ENCODE measurements at regions not wholly inside any gene's neighbourhood (a gene's known extent, or its start where the extent isn't known, plus 50 kb on each side); places are given as distances from the start of the nearest gene placed in this dataset.

DNA sequence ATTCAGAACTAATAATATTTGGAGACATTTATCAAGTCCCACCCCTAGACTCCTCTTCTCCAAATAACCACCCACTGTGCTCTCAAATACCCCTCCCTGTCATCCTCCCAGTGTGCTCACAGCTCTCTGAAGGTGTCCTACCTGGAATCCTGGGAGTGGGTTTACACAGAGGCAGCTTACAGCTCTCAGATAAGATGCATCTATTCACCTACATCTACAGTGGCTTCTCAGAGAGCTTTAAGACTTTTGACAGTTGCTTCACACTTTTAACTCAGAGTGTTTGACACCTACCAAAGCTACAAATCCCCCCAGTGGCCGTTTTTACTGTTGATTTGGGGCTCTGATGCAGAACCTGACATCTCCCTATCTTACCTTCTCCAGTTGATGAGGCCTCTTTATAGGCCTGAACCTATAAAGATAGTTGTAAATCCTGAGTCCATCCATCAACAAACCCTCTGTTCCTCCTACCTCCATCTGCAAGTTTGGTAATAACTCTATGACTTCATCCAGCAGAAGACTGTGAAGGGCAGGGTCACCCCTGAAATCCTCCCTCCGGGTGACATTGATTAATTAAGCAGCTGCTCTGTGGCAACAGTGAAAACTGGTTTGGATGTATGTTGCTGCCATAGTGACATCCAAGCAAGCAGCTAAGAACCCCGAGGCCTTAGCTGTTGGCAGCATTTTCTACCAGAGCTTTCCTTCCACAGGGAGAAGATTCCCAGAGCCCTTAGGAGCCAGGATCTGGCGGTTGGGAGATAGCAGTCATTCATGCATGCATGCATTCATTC, 226.1 kb upstream of the RREB1 start:
- no peak overlapping the region for H3K4me3 ChIP-seq (ENCODE audit: low read depth, low read length)
- TF ChIP-seq, protein P1, sequence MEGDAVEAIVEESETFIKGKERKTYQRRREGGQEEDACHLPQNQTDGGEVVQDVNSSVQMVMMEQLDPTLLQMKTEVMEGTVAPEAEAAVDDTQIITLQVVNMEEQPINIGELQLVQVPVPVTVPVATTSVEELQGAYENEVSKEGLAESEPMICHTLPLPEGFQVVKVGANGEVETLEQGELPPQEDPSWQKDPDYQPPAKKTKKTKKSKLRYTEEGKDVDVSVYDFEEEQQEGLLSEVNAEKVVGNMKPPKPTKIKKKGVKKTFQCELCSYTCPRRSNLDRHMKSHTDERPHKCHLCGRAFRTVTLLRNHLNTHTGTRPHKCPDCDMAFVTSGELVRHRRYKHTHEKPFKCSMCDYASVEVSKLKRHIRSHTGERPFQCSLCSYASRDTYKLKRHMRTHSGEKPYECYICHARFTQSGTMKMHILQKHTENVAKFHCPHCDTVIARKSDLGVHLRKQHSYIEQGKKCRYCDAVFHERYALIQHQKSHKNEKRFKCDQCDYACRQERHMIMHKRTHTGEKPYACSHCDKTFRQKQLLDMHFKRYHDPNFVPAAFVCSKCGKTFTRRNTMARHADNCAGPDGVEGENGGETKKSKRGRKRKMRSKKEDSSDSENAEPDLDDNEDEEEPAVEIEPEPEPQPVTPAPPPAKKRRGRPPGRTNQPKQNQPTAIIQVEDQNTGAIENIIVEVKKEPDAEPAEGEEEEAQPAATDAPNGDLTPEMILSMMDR (IDR thresholded peaks at IDR 0.05; ENCODE audit: low read depth, low read length), result no peak

DNA sequence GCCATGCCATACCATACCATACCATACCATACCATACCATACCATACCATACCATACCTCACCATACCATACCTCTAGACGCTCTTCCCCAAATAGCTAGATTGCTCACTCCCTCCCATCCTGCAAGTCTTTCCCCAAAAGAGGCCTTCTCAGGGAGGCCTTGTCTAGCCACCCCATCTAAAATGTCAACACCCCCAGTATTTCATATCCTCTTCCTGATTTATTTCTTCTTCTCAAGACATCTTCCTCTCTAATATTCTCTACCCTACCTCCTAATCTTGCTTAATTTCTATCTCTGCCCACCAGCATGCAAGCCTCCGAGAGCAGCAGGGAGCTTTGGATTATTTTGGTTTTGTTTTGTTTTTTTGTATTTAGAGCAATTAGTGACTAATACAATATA, 225.2 kb upstream of the RREB1 start:
- H3K4me3 ChIP-seq (ENCODE audit: low read depth, low read length), result no peak overlapping the region
- TF ChIP-seq, protein P1 (IDR thresholded peaks at IDR 0.05; ENCODE audit: low read depth, low read length), result no peak

DNA sequence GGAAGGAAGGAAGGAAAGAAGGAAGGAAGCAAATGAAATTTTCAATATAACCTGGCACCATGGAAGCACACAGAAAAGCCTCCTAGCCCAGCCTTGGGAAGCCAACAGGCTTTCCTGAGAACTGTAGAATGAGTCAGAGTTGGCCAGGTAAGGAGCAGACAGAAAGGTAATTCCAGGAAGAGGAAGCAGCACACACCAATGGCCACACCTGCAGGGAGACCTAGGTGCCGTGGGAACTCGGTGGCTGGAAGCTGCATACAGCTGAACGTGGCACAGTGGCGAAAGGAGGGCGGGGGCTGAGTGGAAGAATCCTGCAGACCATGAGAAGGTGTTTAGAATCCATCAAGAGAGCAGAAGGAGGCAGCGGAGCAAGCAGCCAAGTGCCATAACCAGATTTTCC, 224.8 kb upstream of the RREB1 start:
- H3K4me3 ChIP-seq (ENCODE audit: low read depth, low read length), result no peak overlapping the region
- TF ChIP-seq, protein P1 (IDR thresholded peaks at IDR 0.05; ENCODE audit: low read depth, low read length), result no peak

DNA sequence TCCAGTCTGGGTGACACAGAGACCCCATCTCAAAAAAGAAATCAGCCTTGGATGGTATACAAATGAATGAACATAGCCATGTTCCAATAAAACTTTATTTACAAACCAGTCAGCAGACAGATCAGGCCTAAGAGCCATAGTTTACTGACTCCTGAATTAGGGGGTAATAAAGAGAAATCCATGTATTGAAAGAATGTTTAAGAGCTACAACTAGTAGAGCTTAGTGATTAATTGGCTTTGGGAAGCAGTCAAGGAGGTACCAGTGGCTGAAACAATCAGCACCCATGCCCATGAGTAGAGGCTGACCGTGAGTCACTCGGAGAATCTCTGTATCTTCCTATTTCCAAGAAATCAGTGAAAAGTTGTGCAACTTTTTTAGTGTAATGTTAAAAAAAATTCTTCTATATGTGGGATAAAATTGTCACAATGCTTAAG, 223.6 kb upstream of the RREB1 start:
- TF ChIP-seq, protein P1 (IDR thresholded peaks at IDR 0.05; ENCODE audit: low read depth, low read length), result no peak
- no peak overlapping the region for H3K4me3 ChIP-seq (ENCODE audit: low read depth, low read length)

DNA sequence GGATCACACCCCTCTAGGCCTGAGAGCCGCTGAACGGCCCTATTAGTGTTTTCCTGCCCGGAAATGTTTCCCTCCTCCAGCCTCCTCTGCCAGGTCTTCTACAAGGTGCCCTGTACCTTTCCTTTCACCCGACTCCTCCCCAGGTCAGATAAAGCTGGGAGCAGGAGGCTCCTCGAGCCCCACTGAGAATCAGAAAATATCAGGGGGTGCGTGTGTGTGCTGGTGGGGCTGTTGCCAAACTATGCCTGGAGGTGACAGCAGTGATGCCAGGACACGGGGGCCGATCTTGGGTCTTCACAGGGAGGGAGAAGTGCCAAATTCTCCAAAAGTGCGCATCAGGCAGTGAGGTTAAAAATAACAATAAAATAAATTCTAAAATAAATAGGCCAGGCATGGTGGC, 222.8 kb upstream of the RREB1 start:
- TF ChIP-seq, protein P1 (IDR thresholded peaks at IDR 0.05; ENCODE audit: low read depth, low read length), result no peak
- H3K4me3 ChIP-seq (ENCODE audit: low read depth, low read length), result no peak overlapping the region

DNA sequence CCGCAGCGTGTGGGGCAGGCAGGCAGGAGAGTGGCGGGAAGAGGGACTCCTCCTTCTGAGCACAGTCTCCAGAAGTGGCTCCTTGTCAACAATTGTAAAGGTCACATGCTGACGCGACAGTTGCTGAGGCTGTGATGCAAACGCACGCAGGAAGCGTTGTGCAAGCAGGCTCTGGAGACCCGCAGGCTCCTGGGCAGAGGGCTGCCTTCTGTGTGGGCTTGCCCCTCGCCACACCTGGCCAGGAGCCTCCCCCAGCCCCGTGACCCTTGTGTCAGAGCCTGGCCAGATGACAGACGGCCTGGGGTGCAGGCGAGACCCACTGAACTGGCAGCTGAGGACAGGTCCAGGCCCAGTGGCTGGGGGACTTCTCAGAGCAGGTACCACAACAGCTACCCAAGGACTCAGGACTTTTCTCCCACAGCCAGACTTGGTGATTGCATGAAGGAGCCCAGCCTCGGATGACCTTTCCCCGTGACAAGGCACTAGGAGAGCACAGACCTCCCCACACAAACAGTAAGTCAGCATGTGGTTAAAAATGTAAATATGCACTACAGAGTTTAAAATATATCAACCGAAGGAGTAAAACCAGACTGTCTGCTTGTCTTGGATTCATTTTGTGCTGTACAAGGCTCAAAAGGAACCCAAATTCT, 222.1 kb upstream of the RREB1 start:
- H3K4me3 ChIP-seq (ENCODE audit: low read depth, low read length), result no peak overlapping the region
- TF ChIP-seq, protein P1 (IDR thresholded peaks at IDR 0.05; ENCODE audit: low read depth, low read length), result no peak

Measured in WI38 (cell line).